B cell (primary cell): ENCODE measurements at regions not wholly inside any gene's neighbourhood (a gene's known extent, or its start where the extent isn't known, plus 50 kb on each side); places are given as distances from the start of the nearest gene placed in this dataset.

Experiments used
- ATAC-seq: fragments of 200-7000 bp; cut with Tn5 transposase; one replicate; pipeline ENCODE4 v1.10.0; 2021; ENCODE audit warnings: low read depth, mild to moderate bottlenecking, moderate number of reproducible peaks, moderate library complexity
- CTCF ChIA-PET: fragments of 350-600 bp; sonication (Branson Sonifier 250); formaldehyde crosslinking; loops from one replicate; lab custom pipeline; 2021; ENCODE audit warnings: antibody characterized with exemption, inconsistent platforms; lab: Charles Lee
- POLR2A ChIA-PET: fragments of 350-600 bp; sonication (Branson Sonifier 250); formaldehyde crosslinking; loops from one replicate; lab custom pipeline; 2021; ENCODE audit warnings: antibody characterized with exemption; lab: Charles Lee
- DNase-seq: peaks from one replicate; pipeline ENCODE4 v3.0.0; 2013
- H2AFZ ChIP-seq: 2 replicates; pipeline ENCODE4 v1.6.1; 2012; ENCODE audit warnings: mild to moderate bottlenecking, low read depth, low read length; ENCODE audit not compliant: insufficient read depth, poor library complexity, severe bottlenecking
- H3K27ac ChIP-seq, 2 donors: 1 replicate in 1 of 2; 2 replicates in 1 of 2; pipeline ENCODE4 v1.5.1; 2012 to 2013; ENCODE audit warnings: low read length in 2 of 2, mild to moderate bottlenecking in 2 of 2, moderate library complexity in 1 of 2
- H3K27me3 ChIP-seq, 4 experiments: fragments of 200-600 bp in 1 of 4; sonication (generic) in 1 of 4; replicated peaks in 1 of 4; 1 replicate in 2 of 4; 2 replicates in 2 of 4; pipeline versions ENCODE4 v1.6.1 to v1.7.0; 2013 to 2016; ENCODE audit warnings: low read length in 3 of 4, mild to moderate bottlenecking in 2 of 4, mixed read lengths in 1 of 4, moderate library complexity in 1 of 4; ENCODE audit not compliant: insufficient read depth in 4 of 4, control insufficient read depth in 3 of 4; ENCODE audit errors: control extremely low read depth in 1 of 4
- H3K36me3 ChIP-seq, 2 experiments: replicated peaks in 1 of 2; 1 replicate in 1 of 2; 2 replicates in 1 of 2; pipeline versions ENCODE4 v1.6.1 to v1.7.1; 2013; ENCODE audit warnings: low read length in 1 of 2; ENCODE audit not compliant: insufficient read depth in 2 of 2, control insufficient read depth in 1 of 2; ENCODE audit errors: control extremely low read depth in 1 of 2, extremely low read depth in 1 of 2
- H3K4me1 ChIP-seq, 2 donors: fragments of 200-600 bp in 1 of 2; sonication (generic) in 1 of 2; 1 replicate in 1 of 2; 2 replicates in 1 of 2; pipeline versions ENCODE4 v1.5.1 to v1.6.1; 2013 to 2017; ENCODE audit warnings: low read length in 2 of 2; ENCODE audit not compliant: control insufficient read depth in 2 of 2, insufficient read depth in 2 of 2
- H3K4me2 ChIP-seq: replicated peaks from 2 replicates; pipeline ENCODE3; 2012; ENCODE audit warnings: mild to moderate bottlenecking, low read depth, low read length; ENCODE audit not compliant: poor library complexity, severe bottlenecking
- H3K4me3 ChIP-seq, 5 experiments: fragments of 200-600 bp in 1 of 5; sonication (generic) in 1 of 5; 1 replicate in 3 of 5; 2 replicates in 2 of 5; pipeline versions ENCODE4 v1.5.1 to v1.7.0; 2011 to 2016; ENCODE audit warnings: low read length in 4 of 5, mild to moderate bottlenecking in 4 of 5, low read depth in 2 of 5, control low read depth in 1 of 5, moderate library complexity in 1 of 5; ENCODE audit not compliant: insufficient read depth in 1 of 5; ENCODE audit errors: control extremely low read depth in 1 of 5, extremely low read depth in 1 of 5
- H3K79me2 ChIP-seq: fragments of 200-600 bp; sonication (generic); one replicate; pipeline ENCODE4 v1.6.0; 2016; ENCODE audit warnings: low read length; ENCODE audit not compliant: control insufficient read depth, insufficient read depth
- H3K9ac ChIP-seq: fragments of 200-600 bp; sonication (generic); 2 replicates; pipeline ENCODE4 v1.6.1; 2017; ENCODE audit warnings: mild to moderate bottlenecking, low read length, moderate library complexity
- H3K9me3 ChIP-seq, 3 donors: one replicate each; pipeline versions ENCODE4 v1.6.1 to v1.7.1; 2013; ENCODE audit warnings: low read length in 2 of 3; ENCODE audit not compliant: control insufficient read depth in 2 of 3, insufficient read depth in 1 of 3; ENCODE audit errors: control extremely low read depth in 1 of 3
- H4K20me1 ChIP-seq: 2 replicates; pipeline ENCODE4 v1.6.0; 2012; ENCODE audit warnings: mild to moderate bottlenecking, low read length; ENCODE audit not compliant: insufficient read depth, control insufficient read depth, poor library complexity, severe bottlenecking
- H3K27ac Mint-ChIP-seq: one replicate; pipeline ENCODE4 v1.8.0; 2021; ENCODE audit warnings: mixed read lengths
- H3K27me3 Mint-ChIP-seq: one replicate; pipeline ENCODE4 v1.8.0; 2021; ENCODE audit warnings: mixed read lengths
- H3K4me1 Mint-ChIP-seq: one replicate; pipeline ENCODE4 v1.8.0; 2021; ENCODE audit warnings: mixed read lengths
- H3K4me3 Mint-ChIP-seq: one replicate; pipeline ENCODE4 v1.8.0; 2021; ENCODE audit warnings: mixed read lengths
- H3K9me3 Mint-ChIP-seq: one replicate; pipeline ENCODE4 v1.8.0; 2022; ENCODE audit warnings: mixed read lengths; ENCODE audit not compliant: insufficient read depth
- CTCF ChIP-seq: fragments of 200-600 bp; IDR thresholded peaks from one replicate; pipeline ENCODE4 v1.8.0; 2022; ENCODE audit warnings: antibody characterized with exemption, mild to moderate bottlenecking
- EZH2 ChIP-seq: IDR thresholded peaks from 2 replicates; pipeline ENCODE4 v1.6.1; 2012; ENCODE audit warnings: borderline replicate concordance, low read depth, mild to moderate bottlenecking, moderate library complexity, low read length; ENCODE audit not compliant: insufficient read depth, poor library complexity, severe bottlenecking
- WGBS: methylation state at CpG from one replicate; pipeline ENCODE4 v1.1.5; 2013; ENCODE audit warnings: missing lambda C conversion rate; ENCODE audit not compliant: insufficient coverage; 5-methylcytosine and 5-hydroxymethylcytosine counted together
- intact Hi-C: fragments of 100-400 bp; cut with micrococcal nuclease; formaldehyde crosslinking; loops from one replicate; pipeline ENCODE4 v1.10.0; 2022

DNA sequence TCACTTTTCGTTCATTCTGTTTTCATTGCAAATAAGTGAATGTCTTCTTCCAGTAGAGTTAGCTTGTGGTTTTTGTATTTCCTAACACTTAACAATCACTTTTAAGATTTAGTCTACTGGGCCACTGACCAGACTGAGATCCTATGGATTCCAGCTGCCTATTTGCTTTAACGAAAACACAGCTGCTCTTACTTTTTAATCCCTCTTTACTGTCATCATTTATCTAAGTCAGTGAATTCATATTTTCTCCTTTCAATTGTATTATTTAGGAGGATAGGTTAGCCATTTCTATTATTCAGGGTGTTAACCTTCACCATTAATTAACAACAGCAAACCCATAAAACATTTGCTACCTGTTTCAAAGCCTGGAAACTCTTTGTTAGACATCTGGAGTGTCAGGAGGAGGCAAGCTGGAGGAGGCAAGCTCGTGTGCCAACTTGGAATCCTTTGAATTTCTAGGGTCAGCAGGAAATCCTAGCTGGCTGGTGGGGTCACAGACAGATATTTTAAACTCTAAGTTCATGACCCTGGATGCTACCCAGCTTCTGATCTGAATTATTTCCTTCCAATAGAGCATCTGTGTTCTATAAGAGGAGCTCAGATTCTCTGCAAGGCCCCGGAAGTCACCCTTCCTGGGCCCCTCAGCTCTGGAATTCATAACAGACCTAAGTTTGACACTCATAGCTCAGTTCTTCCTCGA lies 385.3 kb downstream of the RBM43 start:
- DNase-seq = no peak
- H3K9ac ChIP-seq = no peak overlapping the region
- no peak overlapping the region for H3K4me3 Mint-ChIP-seq
- WGBS = 33% methylated on average over 1 of the region's 5 CpGs
- H3K4me1 ChIP-seq = no peaks in the 10 kb centered on the region
- H3K27ac ChIP-seq = no peak overlapping the region
- no peak overlapping the region for H3K4me3 ChIP-seq
- no peak overlapping the region for H3K4me2 ChIP-seq
- no peaks in the 10 kb centered on the region for H4K20me1 ChIP-seq
- H3K27me3 Mint-ChIP-seq = no peaks in the 10 kb centered on the region
- H3K79me2 ChIP-seq = no peaks in the 10 kb centered on the region
- ChIA-PET POLR2A (no interaction called here), CTCF (no interaction called here)
- no peak for TF ChIP-seq EZH2
- no peak for TF ChIP-seq CTCF
- H3K27me3 ChIP-seq = no peaks in the 10 kb centered on the region
- intact Hi-C loops = no loop called here
- no peaks in the 10 kb centered on the region for H3K36me3 ChIP-seq
- H3K4me1 Mint-ChIP-seq = no peaks in the 10 kb centered on the region
- H3K27ac Mint-ChIP-seq = no peak overlapping the region
- no peak overlapping the region for H2AFZ ChIP-seq
- no peak for ATAC-seq
- no peaks in the 10 kb centered on the region for H3K9me3 Mint-ChIP-seq
- H3K9me3 ChIP-seq = peaks cover 0 to 3% (median 0%) of the 10 kb centered on the region in 3 donors

DNA sequence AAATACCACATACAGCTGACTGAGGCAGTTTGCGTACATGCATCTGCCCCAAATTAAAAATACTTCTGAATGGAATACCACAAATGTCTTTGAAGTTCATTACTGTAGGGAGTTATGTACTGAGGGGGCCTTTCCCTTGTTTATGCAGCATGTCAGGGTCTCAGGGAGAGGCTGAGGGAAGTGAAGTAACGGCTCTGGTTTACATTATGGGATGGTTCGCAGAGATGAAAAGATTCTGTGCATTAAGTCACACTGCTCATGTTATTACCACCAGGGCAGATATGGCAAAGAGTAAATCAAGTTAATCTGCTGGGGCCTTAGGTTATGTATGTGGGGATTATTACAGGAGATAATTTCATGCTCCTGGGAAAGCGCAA lies 385.9 kb upstream of the RND3 start:
- no peaks in the 10 kb centered on the region for H3K4me1 ChIP-seq
- ATAC-seq (no peak), DNase-seq (no peak)
- Mint-ChIP-seq H3K9me3 (no peaks in the 10 kb centered on the region), H3K4me3 (no peak overlapping the region), H3K27ac (no peak overlapping the region), H3K27me3 (no peaks in the 10 kb centered on the region), H3K4me1 (no peaks in the 10 kb centered on the region)
- no peak overlapping the region for H3K4me3 ChIP-seq
- no peaks in the 10 kb centered on the region for H3K27me3 ChIP-seq
- H3K79me2 ChIP-seq = no peaks in the 10 kb centered on the region
- TF ChIP-seq CTCF (no peak), EZH2 (no peak)
- WGBS = 80% methylated on average over 1 of the region's 4 CpGs
- H3K9me3 ChIP-seq = peaks cover 0 to 3% (median 0%) of the 10 kb centered on the region in 3 donors
- ChIA-PET CTCF (no interaction called here), POLR2A (no interaction called here)
- H3K4me2 ChIP-seq = no peak overlapping the region
- H3K9ac ChIP-seq = no peak overlapping the region
- no peaks in the 10 kb centered on the region for H3K36me3 ChIP-seq
- H2AFZ ChIP-seq = no peak overlapping the region
- intact Hi-C loops = no loop called here
- H4K20me1 ChIP-seq = no peaks in the 10 kb centered on the region
- H3K27ac ChIP-seq = no peak overlapping the region
